ENCODE measurements at regions not wholly inside any gene's neighbourhood (a gene's known extent, or its start where the extent isn't known, plus 50 kb on each side); places are given as distances from the start of the nearest gene placed in this dataset.

GRCh38 chr10:57221674-57222073 lies 860.6 kb upstream of the ZWINT start:
- TF ChIP-seq CTCF (conservative IDR thresholded peaks at IDR 0.05; ENCODE audit: low read length) (no peak), EZH2phosphoT487 (IDR thresholded peaks at IDR 0.05; ENCODE audit: borderline replicate concordance) (no peak)
